Thoracic aorta (tissue), 2 donors: ENCODE measurements at regions not wholly inside any gene's neighbourhood (a gene's known extent, or its start where the extent isn't known, plus 50 kb on each side); places are given as distances from the start of the nearest gene placed in this dataset.

Experiments
- ATAC-seq: fragments of 150-250 bp; one replicate; pipeline ENCODE4 v1.8.0; 2017; ENCODE audit warnings: low read depth; ENCODE audit not compliant: insufficient number of reproducible peaks, low FRiP score
- DNase-seq: peaks from one replicate; pipeline ENCODE4 v3.0.0-alpha.2; 2020; ENCODE audit warnings: low spot score
- H3K27ac ChIP-seq, 2 donors: fragments of 200-600 bp; sonication (generic); 1 replicate in 1 of 2; 2 replicates in 1 of 2; pipeline ENCODE4 v1.5.1; 2016; ENCODE audit warnings: mild to moderate bottlenecking in 2 of 2, moderate library complexity in 2 of 2
- H3K27me3 ChIP-seq: fragments of 200-600 bp; sonication (generic); replicated peaks from 2 replicates; pipeline ENCODE4 v1.6.0; 2016; ENCODE audit warnings: mild to moderate bottlenecking; ENCODE audit not compliant: insufficient read depth
- H3K36me3 ChIP-seq: fragments of 200-600 bp; sonication (generic); one replicate; pipeline ENCODE4 v1.5.1; 2016
- H3K4me1 ChIP-seq, 2 donors: fragments of 200-600 bp; sonication (generic); 1 replicate in 1 of 2; 2 replicates in 1 of 2; pipeline versions ENCODE4 v1.5.1 to v1.6.0; 2016; ENCODE audit warnings: low read depth in 2 of 2, mild to moderate bottlenecking in 1 of 2; ENCODE audit not compliant: control insufficient read depth in 1 of 2
- H3K4me3 ChIP-seq: fragments of 200-600 bp; sonication (generic); 2 replicates; pipeline ENCODE4 v1.5.1; 2016; ENCODE audit warnings: mild to moderate bottlenecking
- H3K9me3 ChIP-seq: fragments of 200-600 bp; sonication (generic); 2 replicates; pipeline ENCODE4 v1.5.1; 2016
- CTCF ChIP-seq: fragments of 200-600 bp; sonication (generic); IDR thresholded peaks from one replicate; pipeline ENCODE4 v1.5.1; 2019; ENCODE audit warnings: antibody characterized with exemption

- no peak for TF ChIP-seq CTCF
- no peak for ATAC-seq
- no peaks in the 10 kb centered on the region for H3K9me3 ChIP-seq
- H3K4me3 ChIP-seq: no peak overlapping the region
- no peaks in the 10 kb centered on the region for H3K4me1 ChIP-seq
- no peak overlapping the region for H3K27ac ChIP-seq
- no peaks in the 10 kb centered on the region for H3K27me3 ChIP-seq
- no peaks in the 10 kb centered on the region for H3K36me3 ChIP-seq
- DNase-seq: no peak
Measured at GRCh38 chrX:82676386-82676785, 831.7 kb upstream of the POU3F4 start.

- DNase-seq (no peak), ATAC-seq (no peak)
- no peaks in the 10 kb centered on the region for H3K4me1 ChIP-seq
Measured at GRCh38 chrX:82677286-82677685, 830.8 kb upstream of the POU3F4 start.

DNA sequence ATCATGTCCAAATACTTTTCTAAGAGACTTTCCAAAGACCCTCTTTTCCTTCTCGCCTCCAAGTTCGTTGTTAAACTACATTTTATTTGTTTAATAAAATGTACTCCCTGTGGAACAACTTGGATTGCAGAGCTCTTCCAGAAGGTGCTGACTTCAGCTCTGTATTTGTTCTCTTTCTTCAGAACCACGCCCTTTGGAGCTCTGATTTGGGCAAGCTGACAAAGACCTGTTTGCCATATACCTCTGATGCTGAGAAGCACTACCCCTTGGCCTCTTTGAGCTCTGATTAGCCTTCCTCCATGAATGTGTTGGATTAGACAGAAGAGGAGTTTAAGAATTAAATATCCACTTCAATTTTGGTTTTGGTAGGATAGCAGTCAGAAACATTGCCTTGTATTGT is 815.1 kb upstream of the POU3F4 start:
- H3K36me3 ChIP-seq: no peaks in the 10 kb centered on the region
- peak overlapping the region in 1 of 2 donors; percentile 55 for H3K27ac ChIP-seq
- no peaks in the 10 kb centered on the region for H3K9me3 ChIP-seq
- DNase-seq: no peak
- H3K4me3 ChIP-seq: no peak overlapping the region
- no peak for TF ChIP-seq CTCF
- H3K27me3 ChIP-seq: no peaks in the 10 kb centered on the region
- H3K4me1 ChIP-seq: peaks cover 2 to 17% of the 10 kb centered on the region in 2 donors
- ATAC-seq: no peak

More at GRCh38 chrX:82677286-82677685, 830.8 kb upstream of the POU3F4 start:
- Histone ChIP-seq H3K27ac (no peak overlapping the region), H3K4me3 (no peak overlapping the region), H3K36me3 (no peaks in the 10 kb centered on the region), H3K27me3 (no peaks in the 10 kb centered on the region), H3K9me3 (no peaks in the 10 kb centered on the region)
- TF ChIP-seq CTCF: no peak

DNA sequence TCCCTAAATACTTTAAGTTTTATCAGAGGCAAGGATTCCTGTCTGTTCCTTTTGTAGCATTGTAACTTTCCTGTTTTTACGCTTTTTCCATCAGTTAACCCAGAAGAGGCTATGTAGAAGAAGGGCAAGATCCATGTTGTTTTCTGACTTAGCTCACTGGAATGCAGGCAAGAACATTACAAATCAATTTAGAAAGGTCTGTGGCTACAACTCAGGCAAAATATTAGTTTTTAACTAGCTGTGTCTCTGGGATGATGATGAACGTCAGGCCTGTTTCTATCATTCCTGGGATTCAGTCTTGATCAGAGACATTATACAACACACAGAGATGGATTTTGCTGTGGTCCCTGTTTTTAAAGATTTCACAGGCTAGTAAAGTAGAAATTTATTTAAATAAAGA is 813.0 kb upstream of the POU3F4 start:
- H3K27ac ChIP-seq: no peak overlapping the region

GRCh38 chrX:82703551-82703950 is 804.5 kb upstream of the POU3F4 start:
- no peaks in the 10 kb centered on the region for H3K27me3 ChIP-seq
- H3K27ac ChIP-seq: no peak overlapping the region
- ATAC-seq (no peak), DNase-seq (no peak)
- no peak overlapping the region for H3K4me3 ChIP-seq
- H3K4me1 ChIP-seq: no peaks in the 10 kb centered on the region
- no peaks in the 10 kb centered on the region for H3K36me3 ChIP-seq
- no peaks in the 10 kb centered on the region for H3K9me3 ChIP-seq
- no peak for TF ChIP-seq CTCF

More for the DNA sequence above, 813.0 kb upstream of the POU3F4 start:
- H3K9me3 ChIP-seq: no peaks in the 10 kb centered on the region
- no peaks in the 10 kb centered on the region for H3K27me3 ChIP-seq
- H3K4me1 ChIP-seq: peaks cover 2 to 17% of the 10 kb centered on the region in 2 donors
- no peak overlapping the region for H3K4me3 ChIP-seq
- no peak for TF ChIP-seq CTCF
- no peak for DNase-seq
- ATAC-seq: no peak
- H3K36me3 ChIP-seq: no peaks in the 10 kb centered on the region
